Erythroblast (primary cell): ENCODE measurements at regions not wholly inside any gene's neighbourhood (a gene's known extent, or its start where the extent isn't known, plus 50 kb on each side); places are given as distances from the start of the nearest gene placed in this dataset.

Experiments used
- GATA1 ChIP-seq: IDR thresholded peaks from 2 replicates; pipeline ENCODE4 v1.6.1; 2011; ENCODE audit warnings: low read depth, mild to moderate bottlenecking, control low read depth, low read length, moderate library complexity
- POLR2A ChIP-seq: IDR thresholded peaks from 2 replicates; pipeline ENCODE4 v1.6.1; 2011; ENCODE audit warnings: mild to moderate bottlenecking, low read length

GRCh38 chr1:226806988-226807387 lies 63.4 kb upstream of the PSEN2 start:
- TF ChIP-seq POLR2A = no peak
- TF ChIP-seq GATA1 = no peak
